Head of caudate nucleus (tissue), 42 donors: ENCODE measurements at regions not wholly inside any gene's neighbourhood (a gene's known extent, or its start where the extent isn't known, plus 50 kb on each side); places are given as distances from the start of the nearest gene placed in this dataset.
A peak's percentile ranks its signal among the peaks of the same experiment; 100 is the strongest.

Experiments
- DNase-seq, 42 donors: peaks; one replicate each; pipeline versions ENCODE4 v3.0.0 to v3.0.0-alpha.2; 2020 to 2021; ENCODE audit warnings: mixed read lengths in 7 of 42
- intact Hi-C: fragments of 100-400 bp; cut with DNase I; formaldehyde crosslinking; loops from one replicate; pipeline ENCODE4 v1.15.0; 2022

DNA sequence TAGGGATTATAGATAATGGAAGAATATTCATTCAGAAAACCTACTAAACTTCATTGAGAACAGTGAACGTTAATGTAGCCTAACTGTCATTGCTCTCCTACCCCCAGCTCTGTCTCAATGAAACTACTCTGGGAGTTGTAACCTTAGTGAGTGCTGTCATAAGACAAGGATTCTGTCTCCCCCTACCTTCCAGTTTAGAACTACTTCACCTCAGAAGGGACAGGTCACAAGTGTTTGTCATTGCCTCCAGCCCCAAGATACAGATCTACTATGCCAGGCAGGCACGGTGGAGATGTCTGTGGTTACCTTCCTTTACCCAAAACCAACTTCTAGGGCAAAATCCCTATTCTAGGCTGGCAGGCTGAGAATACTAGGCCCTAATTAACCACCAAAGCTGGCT, 833.1 kb upstream of the SEL1L start:
- intact Hi-C loops = no loop called here

DNA sequence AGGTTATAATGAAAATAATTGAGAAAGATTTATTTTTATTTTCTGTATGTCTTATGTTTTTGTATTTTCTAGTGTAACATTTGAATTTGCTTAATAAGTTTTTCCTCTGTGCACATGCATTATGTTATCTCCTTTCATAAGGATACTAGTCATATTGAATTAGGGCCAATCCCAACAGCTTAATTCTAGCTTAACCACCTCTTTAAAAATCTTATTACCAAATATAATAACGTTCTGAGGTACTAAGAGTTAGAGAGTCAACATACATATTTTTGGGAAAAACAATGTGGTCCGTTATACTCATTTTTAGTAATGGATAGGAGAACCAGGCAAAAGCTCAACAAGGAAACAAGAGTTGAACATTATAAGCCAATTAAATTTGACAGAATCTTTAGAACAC, 845.6 kb upstream of the SEL1L start:
- intact Hi-C loops = no loop called here
- DNase-seq = no peak

More for the DNA sequence above, 833.1 kb upstream of the SEL1L start:
- DNase-seq = no peak

DNA sequence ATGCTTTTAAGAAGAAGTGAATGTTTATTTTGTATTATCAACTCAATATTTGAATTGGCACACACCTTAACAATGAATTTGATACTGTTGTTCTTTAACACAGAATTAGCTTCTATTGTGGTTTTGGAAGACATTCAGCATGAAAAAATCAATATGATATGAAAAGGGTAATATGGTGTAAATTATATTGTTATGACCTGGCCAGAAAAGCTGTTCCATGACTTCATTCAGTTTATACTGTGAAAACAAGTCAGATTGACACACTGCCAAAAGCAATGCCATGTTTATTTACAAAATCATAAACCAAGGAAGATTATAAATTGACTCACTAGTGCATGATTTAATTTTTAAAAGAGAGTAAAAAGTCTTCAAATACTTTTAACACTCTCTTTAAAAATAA, 851.4 kb upstream of the SEL1L start:
- intact Hi-C loops = no loop called here
- DNase-seq = no peak

DNA sequence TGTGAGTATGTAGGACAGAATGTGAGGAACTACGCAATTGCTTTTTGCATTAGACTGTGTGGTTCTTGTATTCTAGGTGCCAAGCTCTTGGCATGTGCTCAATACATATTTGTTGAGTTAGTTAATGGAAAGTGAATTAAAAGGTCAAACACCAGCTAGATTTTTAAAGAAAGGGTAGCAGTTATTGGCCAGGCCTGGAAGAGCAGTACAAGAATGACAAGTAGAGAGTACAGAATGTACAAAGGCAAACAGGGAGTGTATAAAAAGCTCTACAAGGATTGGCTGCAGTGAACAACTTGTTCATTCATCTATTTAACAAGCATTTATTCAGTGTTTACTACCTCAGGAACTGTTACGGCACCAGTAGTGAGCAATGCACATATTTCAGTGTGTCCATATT, 854.0 kb upstream of the SEL1L start:
- intact Hi-C loops = no loop called here
- DNase-seq = peak in 3 of 42 donors; percentile 7 to 16 (median 15)

DNA sequence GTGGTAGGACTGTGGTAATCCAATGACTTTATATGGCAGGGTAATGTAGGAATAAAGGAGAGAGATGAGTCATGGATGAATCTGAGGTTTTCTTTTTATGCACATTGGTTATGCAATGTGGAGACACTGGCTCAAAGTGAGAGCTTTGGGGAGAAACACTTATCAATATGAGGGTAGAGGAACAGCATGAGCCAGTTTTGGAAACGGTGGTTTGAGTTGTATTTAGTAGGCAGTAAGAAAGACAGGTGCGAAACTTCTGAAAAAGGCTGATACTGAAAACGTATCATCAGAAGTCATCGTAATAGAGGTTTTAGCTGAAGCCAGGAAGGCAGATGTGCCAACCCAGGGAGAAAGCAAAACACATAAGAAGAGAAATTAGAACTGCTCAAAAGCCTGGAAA, 854.8 kb upstream of the SEL1L start:
- intact Hi-C loops = no loop called here
- DNase-seq = no peak

DNA sequence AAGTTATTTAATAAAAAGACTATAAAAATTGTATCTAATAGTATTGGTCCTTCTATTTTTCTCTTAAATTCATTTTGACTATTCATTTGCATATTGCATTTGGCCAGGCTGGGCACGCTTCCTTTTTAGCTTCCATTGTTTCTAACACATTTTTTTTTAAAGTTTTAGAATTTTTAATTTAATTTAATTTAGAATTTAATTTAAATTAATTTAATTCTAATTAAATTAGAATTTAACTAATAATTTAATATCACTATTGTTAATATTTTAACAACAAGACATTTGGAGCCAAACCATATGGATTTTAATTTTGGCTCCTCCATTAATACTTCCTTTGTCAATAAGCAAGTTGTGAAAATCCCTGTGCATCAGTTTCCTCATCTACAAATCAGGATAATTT, 856.9 kb upstream of the SEL1L start:
- intact Hi-C loops = no loop called here
- no peak for DNase-seq

DNA sequence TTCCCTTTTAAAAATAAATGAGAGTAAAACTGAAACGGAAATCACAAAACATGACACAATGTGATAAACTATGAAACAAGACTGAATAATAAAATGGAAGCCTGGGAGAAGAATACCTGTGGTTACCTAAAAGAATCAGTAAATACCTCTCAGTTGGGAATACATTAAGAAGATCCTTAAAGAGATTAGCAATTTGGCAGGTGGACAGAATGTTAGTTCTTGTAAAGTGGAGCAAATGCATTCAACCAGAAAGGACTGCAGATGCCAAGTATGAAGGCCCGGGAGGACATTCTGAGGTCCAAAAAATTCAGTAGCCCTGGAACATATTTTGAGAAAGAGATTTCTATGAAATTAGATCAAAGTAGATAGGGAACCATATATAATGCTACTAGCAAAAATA, 861.3 kb upstream of the SEL1L start:
- intact Hi-C loops = no loop called here
- no peak for DNase-seq

DNA sequence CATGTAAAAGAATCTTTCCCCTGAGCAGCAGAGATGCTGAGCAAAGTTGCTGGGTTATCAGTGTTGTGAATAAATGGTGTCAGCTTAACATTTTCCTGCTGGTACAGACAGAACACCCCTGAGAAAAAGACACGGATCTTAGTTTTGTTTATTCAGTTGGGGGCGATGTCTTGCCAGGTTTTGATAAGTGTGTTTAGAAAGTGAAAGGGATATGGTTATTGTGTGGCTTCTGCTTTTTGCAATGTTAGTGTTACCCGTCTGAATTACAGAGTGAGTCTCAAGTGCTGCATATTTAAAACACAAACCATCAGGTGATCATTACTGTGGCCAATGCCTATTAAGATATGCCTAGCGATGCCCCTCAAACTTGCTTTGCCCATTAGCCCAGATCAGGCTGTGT, 864.6 kb upstream of the SEL1L start:
- intact Hi-C loops = no loop called here
- no peak for DNase-seq

DNA sequence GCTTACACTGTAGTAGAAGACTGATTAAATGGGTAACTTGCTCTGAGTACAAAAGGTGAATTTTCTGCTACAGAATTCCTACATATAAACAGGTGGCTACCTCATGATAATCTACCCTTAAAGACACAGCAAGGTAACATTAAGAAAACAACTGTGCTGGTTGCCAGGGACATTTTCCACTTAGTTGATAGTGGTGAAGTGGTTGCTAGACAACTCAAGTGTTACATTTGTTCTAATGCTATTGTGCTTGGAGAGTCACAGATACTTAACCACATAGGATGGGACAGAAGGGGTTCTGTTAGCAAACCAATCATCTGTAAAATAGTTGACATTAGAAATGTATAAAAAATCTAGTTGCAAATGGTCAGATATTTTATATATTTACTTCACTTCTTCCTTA, 870.3 kb upstream of the SEL1L start:
- intact Hi-C loops = no loop called here
- DNase-seq = no peak

DNA sequence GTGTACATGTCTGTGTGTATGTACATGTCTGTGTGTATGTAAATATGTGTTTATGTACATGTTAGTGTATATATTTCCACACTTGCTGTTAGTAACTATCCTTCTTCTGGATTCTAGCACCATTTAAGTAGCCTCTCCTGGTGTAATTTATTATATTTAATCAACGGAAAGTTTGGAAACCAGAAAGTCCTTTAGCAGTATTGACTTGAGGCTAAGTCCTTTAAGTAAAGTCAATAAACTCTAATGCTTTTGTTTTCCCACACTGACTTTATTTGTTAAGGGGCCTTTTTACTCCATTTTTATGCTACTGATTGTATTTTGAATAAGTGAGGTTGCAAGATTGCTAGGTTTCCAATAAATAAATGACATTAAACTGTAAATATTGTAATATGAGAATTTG, 876.4 kb upstream of the SEL1L start:
- DNase-seq = no peak
- intact Hi-C loops = no loop called here

DNA sequence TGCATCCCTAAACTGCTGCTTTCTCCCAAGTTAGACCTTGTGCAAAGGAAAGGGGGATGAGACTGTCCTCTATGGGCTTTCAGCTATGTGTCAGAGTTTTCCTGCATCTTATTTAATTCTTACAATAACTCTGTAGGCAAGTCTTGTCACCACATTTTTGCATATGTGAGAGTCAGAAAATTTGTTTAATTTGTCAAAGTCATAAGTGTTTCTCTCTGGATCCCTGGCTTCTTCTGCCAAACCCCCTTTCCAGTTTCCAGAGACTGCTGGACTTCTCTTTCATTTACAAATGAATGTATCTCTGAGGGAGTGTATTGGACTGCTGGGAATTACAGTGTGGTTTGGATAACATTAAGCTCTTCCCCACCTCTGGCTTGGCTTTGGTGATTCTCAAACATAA, 877.6 kb upstream of the SEL1L start:
- intact Hi-C loops = no loop called here
- no peak for DNase-seq

DNA sequence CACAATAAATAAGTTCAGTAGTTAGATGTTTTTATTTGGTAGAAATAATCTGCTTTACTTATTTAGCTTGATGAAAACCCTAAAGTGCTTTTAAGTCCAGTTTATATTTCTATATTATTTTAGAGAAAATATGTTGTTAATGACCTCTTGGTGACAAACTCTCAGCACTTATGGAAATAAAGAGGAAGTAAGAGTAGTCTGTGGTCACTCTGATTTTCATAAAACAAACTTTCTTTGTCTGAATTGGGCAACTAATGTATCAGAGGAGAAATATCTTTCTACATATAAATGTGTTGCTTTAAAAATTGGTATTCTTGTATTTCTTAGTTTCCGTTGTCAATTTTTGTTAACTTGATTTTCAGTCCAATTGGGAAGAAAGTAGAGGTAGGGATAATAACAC, 878.9 kb upstream of the SEL1L start:
- intact Hi-C loops = no loop called here
- no peak for DNase-seq

DNA sequence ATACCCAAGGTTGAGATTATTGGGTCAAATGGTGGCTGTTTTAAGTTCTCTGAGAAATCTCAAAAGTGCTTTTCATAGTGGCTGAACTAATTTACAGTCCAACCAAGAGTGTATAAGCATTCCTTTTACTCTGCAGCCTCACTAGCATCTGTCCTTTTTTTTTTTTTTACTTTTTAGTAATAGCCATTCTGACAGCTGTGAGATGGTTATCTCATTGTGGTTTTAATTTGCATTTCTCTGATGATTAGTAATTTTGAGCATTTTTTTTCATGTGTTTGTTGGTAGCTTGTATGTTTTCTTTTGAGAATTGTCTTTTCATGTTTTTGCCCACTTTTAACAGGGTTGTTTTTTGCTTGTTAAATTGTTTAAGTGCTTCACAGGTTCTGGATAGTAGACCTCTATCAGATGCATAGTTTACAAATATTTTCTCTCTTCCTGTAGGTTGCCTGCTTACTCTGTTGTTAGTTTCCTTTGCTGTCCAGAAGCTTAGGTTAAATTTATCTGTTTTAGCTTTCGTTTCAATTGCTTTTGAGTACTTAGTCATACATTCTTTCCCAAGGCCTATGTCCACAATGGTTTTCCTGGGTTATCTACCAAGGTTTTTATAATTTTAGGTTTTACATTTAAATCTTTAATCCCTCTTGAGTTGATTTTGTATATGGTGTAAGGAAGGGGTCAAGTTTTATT, 881.3 kb upstream of the SEL1L start:
- no peak for DNase-seq
- intact Hi-C loops = no loop called here

DNA sequence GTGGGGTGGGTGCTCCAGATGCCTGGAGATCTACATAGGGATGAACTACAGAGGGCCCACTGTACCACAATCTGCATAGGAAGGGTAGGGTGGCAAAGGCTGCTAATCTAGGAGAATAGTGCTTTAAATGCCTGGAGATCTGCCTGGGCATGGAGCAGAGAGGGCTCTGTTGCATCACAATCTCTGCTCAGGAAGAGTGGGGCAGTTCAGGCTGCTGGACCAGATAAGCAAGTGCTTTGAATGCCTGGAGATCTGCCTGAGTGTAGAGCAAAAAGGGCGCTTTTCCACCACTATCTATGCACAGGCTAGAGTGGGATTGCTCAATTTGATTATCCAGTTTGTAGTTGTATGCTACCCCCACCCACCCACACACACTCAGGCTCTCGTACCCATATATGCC, 886.3 kb upstream of the SEL1L start:
- DNase-seq = no peak
- intact Hi-C loops = no loop called here

DNA sequence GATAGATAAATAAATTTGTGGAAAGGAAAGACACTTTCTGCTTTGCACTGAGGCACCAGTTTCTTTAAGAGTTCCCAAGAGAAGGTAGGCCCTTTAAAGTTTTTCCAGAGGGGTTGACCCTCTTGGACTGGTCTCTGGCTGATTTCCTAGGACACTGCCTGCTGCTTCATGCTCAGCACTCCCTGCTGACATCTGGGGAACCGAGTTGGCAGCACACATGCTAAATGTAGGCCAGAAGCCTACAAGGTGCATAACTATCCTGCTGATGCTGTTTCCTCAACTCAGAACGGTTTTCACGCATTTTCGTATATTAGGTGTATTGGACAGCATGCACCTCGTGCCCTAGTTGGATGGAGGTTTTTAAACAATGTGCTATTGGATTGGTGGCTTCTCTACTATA, 887.2 kb upstream of the SEL1L start:
- intact Hi-C loops = no loop called here
- peak in 1 of 42 donors; percentile 8 for DNase-seq

DNA sequence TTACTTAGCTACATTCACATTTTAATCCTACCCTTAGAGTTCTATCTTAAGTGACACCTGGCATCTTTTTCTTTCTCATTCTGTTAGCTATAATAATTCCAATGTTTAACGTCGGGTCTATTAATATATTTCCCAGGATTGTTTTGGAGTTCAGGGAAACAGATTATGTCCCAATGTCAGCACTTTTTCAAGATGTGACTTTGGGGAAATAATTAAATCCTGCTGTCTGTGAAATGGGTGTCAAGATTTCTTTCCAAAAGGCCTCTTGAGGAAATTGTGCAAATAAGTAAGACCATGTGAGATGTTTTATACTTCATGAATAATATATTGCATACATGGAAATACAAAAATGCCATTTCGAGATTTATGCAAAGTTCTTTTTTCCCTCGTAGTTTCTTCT, 887.6 kb upstream of the SEL1L start:
- no peak for DNase-seq
- intact Hi-C loops = no loop called here

DNA sequence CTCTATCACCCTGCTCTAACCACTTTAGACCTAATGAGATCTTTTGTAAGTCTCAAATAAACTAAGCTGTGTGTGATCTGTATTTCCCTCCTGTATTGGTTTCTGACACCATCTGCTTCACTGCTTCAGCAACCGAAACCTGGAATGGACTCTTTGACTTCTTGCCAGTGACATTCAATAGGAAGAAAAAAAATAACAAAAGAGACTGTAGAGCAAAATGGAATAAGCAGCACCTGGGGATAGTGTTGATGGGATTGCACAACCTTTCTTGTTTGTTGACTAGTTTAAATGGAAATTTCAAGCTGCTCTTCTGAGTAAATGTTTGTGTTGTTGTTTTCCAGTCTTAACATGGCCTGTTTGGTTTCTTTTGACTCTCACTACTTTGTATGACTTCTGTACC, 888.6 kb upstream of the SEL1L start:
- intact Hi-C loops = no loop called here
- no peak for DNase-seq

DNA sequence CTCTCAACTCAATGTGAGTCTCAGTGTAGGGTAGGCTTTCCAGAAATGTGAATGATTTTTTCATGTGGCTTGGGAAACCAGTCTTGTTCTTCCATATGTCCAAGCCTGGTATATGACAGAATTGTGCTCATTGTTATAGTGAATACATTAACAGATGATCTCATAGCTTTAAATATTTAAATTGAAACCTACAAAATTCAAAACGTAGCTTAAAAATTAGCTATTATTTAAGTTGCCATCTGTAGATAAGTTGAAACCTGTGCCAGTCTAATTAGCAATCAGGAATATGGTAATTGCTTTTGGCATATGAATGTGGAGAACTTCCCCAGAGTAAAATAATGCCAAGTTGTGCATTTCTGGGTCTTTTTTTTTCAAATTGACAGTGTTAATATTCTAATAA, 891.6 kb upstream of the SEL1L start:
- intact Hi-C loops = no loop called here
- DNase-seq = no peak

DNA sequence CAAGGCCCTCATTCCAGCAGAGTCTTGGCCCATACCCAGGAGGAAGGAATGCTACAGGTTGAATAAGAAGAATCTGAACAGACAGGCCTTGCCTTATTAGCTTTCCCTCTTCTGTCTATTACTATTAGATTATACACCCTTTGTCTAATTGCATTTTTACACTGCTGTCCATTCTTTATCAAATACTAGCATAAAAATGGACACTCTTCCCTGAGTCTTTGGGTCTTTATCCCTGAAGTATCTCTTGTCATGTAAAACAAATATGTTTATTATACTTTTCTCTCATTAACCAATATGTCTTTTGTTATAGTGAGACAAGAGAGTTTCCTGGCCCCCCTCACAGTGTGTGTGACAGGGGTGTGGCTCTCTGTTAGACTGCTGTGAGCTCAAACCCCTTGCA, 897.4 kb upstream of the SEL1L start:
- intact Hi-C loops = no loop called here
- DNase-seq = no peak

DNA sequence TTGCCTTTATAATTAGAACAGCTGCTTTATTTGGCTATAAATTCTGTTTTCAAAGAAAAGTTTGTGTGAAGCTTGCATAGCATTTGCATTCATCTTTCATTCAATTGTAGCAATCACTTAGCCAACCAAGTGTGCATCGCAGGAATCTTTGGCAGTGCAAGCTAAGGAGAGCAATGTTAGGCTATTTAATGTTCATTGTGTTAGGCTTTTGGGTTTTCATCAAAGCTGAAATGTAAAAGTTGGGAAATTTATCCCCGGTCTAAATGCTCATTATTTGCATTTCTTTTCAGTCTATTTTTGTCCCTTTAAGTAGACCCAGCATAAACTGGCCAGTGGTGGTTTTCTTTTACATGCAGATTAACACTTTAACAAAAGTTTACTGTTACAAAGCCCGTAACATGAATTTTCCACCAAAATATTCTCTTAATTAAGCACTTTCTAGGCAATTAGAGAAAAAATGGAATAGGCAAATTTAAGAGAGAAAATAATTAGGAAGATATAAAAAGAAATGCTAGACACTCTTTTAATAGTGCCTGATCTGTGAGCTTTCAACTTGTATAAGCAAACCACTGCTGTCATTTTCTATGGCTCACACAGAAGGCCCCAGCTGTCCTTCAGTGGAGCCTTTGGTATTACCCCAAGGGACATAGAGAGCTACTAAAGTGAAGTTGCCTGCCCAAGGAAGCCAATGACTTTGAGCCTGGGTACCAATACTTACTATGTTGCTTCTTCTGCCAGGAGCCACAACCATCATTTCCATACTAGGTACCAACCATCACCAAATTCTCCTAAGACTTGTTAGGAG, 898.9 kb upstream of the SEL1L start:
- intact Hi-C loops = no loop called here
- DNase-seq = no peak

DNA sequence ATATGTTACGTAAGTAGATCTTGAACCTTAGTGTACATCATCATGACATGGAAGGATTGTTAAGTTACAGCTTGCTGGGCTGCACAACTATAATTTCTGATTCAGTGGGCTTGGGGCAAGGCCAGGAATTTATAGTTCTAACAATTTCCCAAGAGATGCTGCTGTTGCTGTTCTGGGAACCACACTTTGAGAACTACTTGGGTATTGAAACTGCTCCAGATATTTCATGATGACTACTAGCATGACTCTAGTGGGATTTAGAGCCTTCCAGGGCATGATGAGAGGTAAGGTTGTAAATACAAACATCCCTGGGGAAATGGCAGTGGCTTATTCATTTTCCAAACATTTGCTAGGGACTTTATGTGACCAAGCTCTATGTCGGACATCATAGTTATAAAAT, 904.8 kb upstream of the SEL1L start:
- no peak for DNase-seq
- intact Hi-C loops = no loop called here
